IMR-90 (cell line): ENCODE measurements at regions not wholly inside any gene's neighbourhood (a gene's known extent, or its start where the extent isn't known, plus 50 kb on each side); places are given as distances from the start of the nearest gene placed in this dataset.

Source experiments
- ATAC-seq: fragments of 200-7000 bp; cut with Tn5 transposase; 2 replicates; pipeline ENCODE4 v1.9.1; 2020; ENCODE audit warnings: low read depth, mild to moderate bottlenecking, moderate library complexity
- BruUV-seq: library from RNA; stranded (reverse); fragments of 400-500 nt; replicated peaks from 2 replicates; lab custom pipeline; 2021; lab: Mats Ljungman, UMichigan
- CTCF ChIA-PET: fragments of 300-600 bp; formaldehyde crosslinking; extraction: SDS; loops from one replicate; lab custom pipeline; 2021; ENCODE audit warnings: antibody characterized with exemption; lab: Yijun Ruan, JAX
- POLR2A ChIA-PET: fragments of 300-600 bp; sonication (Branson Sonifier 250); formaldehyde crosslinking; loops from one replicate; lab custom pipeline; 2022; ENCODE audit warnings: antibody characterized with exemption; ENCODE audit not compliant: unreplicated experiment; lab: Charles Lee
- DNase-seq: peaks from one replicate; pipeline ENCODE4 v3.0.0; 2013
- H2AFZ ChIP-seq: replicated peaks from 2 replicates; pipeline ENCODE3; 2013; ENCODE audit warnings: low read length, mild to moderate bottlenecking; ENCODE audit not compliant: poor library complexity
- H2AK5ac ChIP-seq: 2 replicates; pipeline ENCODE4 v1.6.1; 2013; ENCODE audit warnings: low read depth, low read length, inconsistent platforms
- H2AK9ac ChIP-seq: replicated peaks from 2 replicates; pipeline ENCODE3; 2013; ENCODE audit warnings: mild to moderate bottlenecking, low read depth, low read length, moderate library complexity; ENCODE audit not compliant: poor library complexity
- H2BK120ac ChIP-seq: 2 replicates; pipeline ENCODE4 v1.6.1; 2013; ENCODE audit warnings: low read depth, low read length, inconsistent platforms
- H2BK15ac ChIP-seq: 3 replicates; pipeline ENCODE4 v1.6.1; 2013; ENCODE audit warnings: low read depth, low read length, inconsistent platforms
- H2BK20ac ChIP-seq: 2 replicates; pipeline ENCODE4 v1.6.1; 2013; ENCODE audit warnings: low read depth, mild to moderate bottlenecking, inconsistent platforms, low read length, moderate library complexity
- H2BK5ac ChIP-seq: 2 replicates; pipeline ENCODE4 v1.6.1; 2013; ENCODE audit warnings: mild to moderate bottlenecking, low read depth, low read length, inconsistent platforms; ENCODE audit not compliant: poor library complexity, severe bottlenecking
- H3K14ac ChIP-seq: replicated peaks from 2 replicates; pipeline ENCODE4 v1.6.1; 2013; ENCODE audit warnings: low read depth, low read length, inconsistent platforms
- H3K18ac ChIP-seq: 2 replicates; pipeline ENCODE4 v1.6.1; 2013; ENCODE audit warnings: low read depth, low read length, control low read depth
- H3K23ac ChIP-seq: 2 replicates; pipeline ENCODE4 v1.6.1; 2013; ENCODE audit warnings: low read depth, low read length, inconsistent platforms
- H3K27ac ChIP-seq: 2 replicates; pipeline ENCODE4 v1.5.1; 2013; ENCODE audit warnings: mild to moderate bottlenecking, control low read depth, low read length; ENCODE audit not compliant: insufficient read depth
- H3K27me3 ChIP-seq: 2 replicates; pipeline ENCODE4 v1.6.1; 2013; ENCODE audit warnings: low read length; ENCODE audit not compliant: control insufficient read depth, insufficient read depth
- H3K36me3 ChIP-seq: 2 replicates; pipeline ENCODE4 v1.6.1; 2013; ENCODE audit warnings: low read length, mixed read lengths; ENCODE audit not compliant: control insufficient read depth, insufficient read depth
- H3K4ac ChIP-seq: 2 replicates; pipeline ENCODE4 v1.6.1; 2013; ENCODE audit warnings: low read depth, low read length, inconsistent platforms
- H3K4me1 ChIP-seq: 2 replicates; pipeline ENCODE4 v1.6.1; 2013; ENCODE audit warnings: low read length, mixed read lengths; ENCODE audit not compliant: control insufficient read depth, insufficient read depth
- H3K4me2 ChIP-seq: 2 replicates; pipeline ENCODE4 v1.6.1; 2013; ENCODE audit warnings: low read depth, mild to moderate bottlenecking, control low read depth, low read length, moderate library complexity
- H3K4me3 ChIP-seq: 2 replicates; pipeline ENCODE4 v1.5.1; 2013; ENCODE audit warnings: low read depth, mild to moderate bottlenecking, control low read depth, low read length, moderate library complexity; ENCODE audit not compliant: insufficient read depth
- H3K56ac ChIP-seq: 2 replicates; pipeline ENCODE4 v1.6.1; 2013; ENCODE audit warnings: low read length, inconsistent platforms; ENCODE audit not compliant: insufficient read depth; ENCODE audit errors: extremely low read depth
- H3K79me1 ChIP-seq, 2 experiments: 2 replicates each; pipeline ENCODE4 v1.6.1; 2013; ENCODE audit warnings: low read length in 2 of 2, inconsistent platforms in 1 of 2, low read depth in 1 of 2
- H3K9ac ChIP-seq: 2 replicates; pipeline ENCODE4 v1.6.1; 2013; ENCODE audit warnings: low read depth, low read length, control low read depth
- H3K9me1 ChIP-seq: 2 replicates; pipeline ENCODE4 v1.6.1; 2013; ENCODE audit warnings: low read length, inconsistent platforms; ENCODE audit not compliant: insufficient read depth
- H3K9me3 ChIP-seq: 2 replicates; pipeline ENCODE4 v1.6.1; 2013; ENCODE audit warnings: low read length; ENCODE audit not compliant: control insufficient read depth, insufficient read depth
- H4K20me1 ChIP-seq: 2 replicates; pipeline ENCODE4 v1.6.1; 2013; ENCODE audit warnings: low read length, inconsistent platforms; ENCODE audit not compliant: insufficient read depth
- H4K5ac ChIP-seq: 2 replicates; pipeline ENCODE4 v1.6.1; 2013; ENCODE audit warnings: mild to moderate bottlenecking, low read depth, low read length, control low read depth
- H4K8ac ChIP-seq, 2 experiments: 2 replicates each; pipeline ENCODE4 v1.6.1; 2013; ENCODE audit warnings: low read depth in 2 of 2, low read length in 2 of 2, control low read depth in 1 of 2, inconsistent platforms in 1 of 2
- H4K91ac ChIP-seq: 2 replicates; pipeline ENCODE4 v1.6.1; 2013; ENCODE audit warnings: low read depth, low read length, inconsistent platforms; ENCODE audit not compliant: insufficient read depth
- BHLHE40 ChIP-seq: fragments of 150-350 bp; IDR thresholded peaks from 2 replicates; pipeline ENCODE4 v1.6.1; 2016; ENCODE audit warnings: mild to moderate bottlenecking, low read depth, low read length
- CEBPB ChIP-seq: IDR thresholded peaks from 2 replicates; pipeline ENCODE4 v1.6.1; 2012; ENCODE audit warnings: low read depth, low read length, improper control_type of control experiment
- CHD1 ChIP-seq: IDR thresholded peaks from 2 replicates; pipeline ENCODE4 v1.6.1; 2012; ENCODE audit warnings: low read depth, low read length, improper control_type of control experiment
- CTCF ChIP-seq: conservative IDR thresholded peaks from 2 replicates; pipeline ENCODE4 v1.5.1; 2012; ENCODE audit warnings: mild to moderate bottlenecking, low read depth, low read length, improper control_type of control experiment
- ELK1 ChIP-seq: fragments of 150-350 bp; IDR thresholded peaks from 2 replicates; pipeline ENCODE4 v1.6.1; 2016; ENCODE audit warnings: low read depth, mild to moderate bottlenecking, low read length, moderate library complexity, borderline replicate concordance
- FOS ChIP-seq: fragments of 150-350 bp; IDR thresholded peaks from 2 replicates; pipeline ENCODE4 v1.6.1; 2016; ENCODE audit warnings: low read depth, low read length
- MAFK ChIP-seq: IDR thresholded peaks from 2 replicates; pipeline ENCODE4 v1.6.1; 2012; ENCODE audit warnings: low read depth, low read length, improper control_type of control experiment
- MXI1 ChIP-seq: IDR thresholded peaks from 2 replicates; pipeline ENCODE4 v1.6.1; 2012; ENCODE audit warnings: low read depth, mild to moderate bottlenecking, low read length, moderate library complexity, borderline replicate concordance
- NFE2L2 ChIP-seq: fragments of 150-350 bp; IDR thresholded peaks from 2 replicates; pipeline ENCODE4 v1.6.1; 2016; ENCODE audit warnings: low read depth, mild to moderate bottlenecking, low read length
- POLR2A ChIP-seq: IDR thresholded peaks from 2 replicates; pipeline ENCODE4 v1.6.1; 2012; ENCODE audit warnings: mild to moderate bottlenecking, low read depth, low read length
- RAD21 ChIP-seq: IDR thresholded peaks from 2 replicates; pipeline ENCODE4 v1.6.1; 2012; ENCODE audit warnings: low read length, improper control_type of control experiment
- RCOR1 ChIP-seq: IDR thresholded peaks from 2 replicates; pipeline ENCODE4 v1.6.1; 2012; ENCODE audit warnings: mild to moderate bottlenecking, low read length, improper control_type of control experiment; ENCODE audit not compliant: insufficient replicate concordance
- RFX5 ChIP-seq: IDR thresholded peaks from 2 replicates; pipeline ENCODE4 v1.8.0; 2012; ENCODE audit warnings: low read depth, mild to moderate bottlenecking, low read length, moderate library complexity
- SMC3 ChIP-seq: fragments of 150-350 bp; IDR thresholded peaks from 2 replicates; pipeline ENCODE4 v1.6.1; 2016; ENCODE audit warnings: low read depth, mild to moderate bottlenecking, antibody characterized with exemption, low read length, moderate library complexity
- USF2 ChIP-seq: fragments of 150-350 bp; IDR thresholded peaks from 2 replicates; pipeline ENCODE4 v1.6.1; 2017; ENCODE audit warnings: mild to moderate bottlenecking, antibody characterized with exemption, low read length, low read depth
- WGBS, 2 experiments: methylation state at CpG; one replicate each; pipeline versions ENCODE4 v1.1.5 to v1.1.7; 2013; ENCODE audit warnings: missing lambda C conversion rate in 2 of 2; ENCODE audit not compliant: insufficient read length in 1 of 2; ENCODE audit errors: extremely low coverage in 2 of 2; 5-methylcytosine and 5-hydroxymethylcytosine counted together
- dilution Hi-C: fragments of 300-500 bp; cut with HindIII; formaldehyde crosslinking; loops from one replicate; pipeline ENCODE4 v1.14.3; 2018; ENCODE audit warnings: low sequenced_read_pairs; ENCODE audit not compliant: unreplicated experiment
- in situ Hi-C: fragments of 300-500 bp; cut with MboI; formaldehyde crosslinking; loops from 3 replicates; pipeline ENCODE4 v1.14.3; 2019; ENCODE audit warnings: low sequenced_read_pairs, inconsistent platforms, mixed read lengths
- intact Hi-C: fragments of 100-400 bp; cut with micrococcal nuclease; formaldehyde crosslinking; loops from 2 replicates; pipeline ENCODE4 v1.10.0; 2022

GRCh38 chr13:112159575-112160547 is 92.9 kb downstream of the SOX1 start:
- Histone ChIP-seq H3K4me2 (no peak overlapping the region), H2AFZ (no peak overlapping the region), H3K14ac (no peak overlapping the region), H3K79me1 (no peaks in the 10 kb centered on the region), H2BK20ac (no peak overlapping the region), H4K91ac (no peak overlapping the region), H3K9me1 (no peaks in the 10 kb centered on the region), H3K56ac (no peak overlapping the region), H4K20me1 (no peaks in the 10 kb centered on the region), H3K4me1 (no peaks in the 10 kb centered on the region), H2BK5ac (no peak overlapping the region), H2BK120ac (no peak overlapping the region), H3K36me3 (no peaks in the 10 kb centered on the region), H3K9ac (no peak overlapping the region), H3K9me3 (peaks cover 35% of the 10 kb centered on the region), H3K18ac (no peak overlapping the region), H3K23ac (no peak overlapping the region), H3K4me3 (no peak overlapping the region), H3K27ac (no peak overlapping the region), H4K8ac (no peak overlapping the region), H3K4ac (no peak overlapping the region), H4K5ac (no peak overlapping the region), H3K27me3 (no peaks in the 10 kb centered on the region), H2AK9ac (no peak overlapping the region), H2BK15ac (no peak overlapping the region), H2AK5ac (no peak overlapping the region)
- DNase-seq: no peak
- POLR2A ChIA-PET: no interaction called here
- in situ Hi-C loops (no loop called here), dilution Hi-C loops (no loop called here), intact Hi-C loops (no loop called here)
- CTCF ChIA-PET: no interaction called here
- BruUV-seq: no TSS peak
- ATAC-seq: no peak
- WGBS, 2 experiments: no CpG with 5 or more reads among the region's 17 CpGs
- TF ChIP-seq RAD21: no peak
- no peak for TF ChIP-seq ELK1
- no peak for TF ChIP-seq CEBPB
- no peak for TF ChIP-seq CTCF
- TF ChIP-seq SMC3: no peak
- TF ChIP-seq CHD1: no peak
- no peak for TF ChIP-seq FOS
- TF ChIP-seq MXI1: no peak
- TF ChIP-seq USF2: no peak
- TF ChIP-seq POLR2A: no peak
- no peak for TF ChIP-seq RFX5
- no peak for TF ChIP-seq RCOR1
- TF ChIP-seq MAFK: no peak
- no peak for TF ChIP-seq NFE2L2
- TF ChIP-seq BHLHE40: no peak
